OCI-LY1 (cell line): ENCODE measurements at regions not wholly inside any gene's neighbourhood (a gene's known extent, or its start where the extent isn't known, plus 50 kb on each side); places are given as distances from the start of the nearest gene placed in this dataset.

ENCODE experiments used
- H2AFZ ChIP-seq: fragments of 200-600 bp; sonication (generic), shearing (Covaris generic); 2 replicates; pipeline ENCODE4 v1.6.0; 2014; ENCODE audit warnings: antibody characterized with exemption, mild to moderate bottlenecking, low read length
- H3F3A ChIP-seq: fragments of 200-600 bp; sonication (generic), shearing (Covaris generic); 2 replicates; pipeline ENCODE4 v1.6.0; 2014; ENCODE audit warnings: mild to moderate bottlenecking, antibody characterized with exemption, low read length, moderate library complexity; ENCODE audit not compliant: insufficient read depth
- H3K27ac ChIP-seq: fragments of 200-600 bp; sonication (generic); 2 replicates; pipeline ENCODE4 v1.5.1; 2014; ENCODE audit warnings: low read length, mixed run types, mild to moderate bottlenecking, low read depth; ENCODE audit not compliant: poor library complexity, severe bottlenecking
- H3K27me3 ChIP-seq: fragments of 200-600 bp; sonication (generic); 2 replicates; pipeline ENCODE4 v1.6.0; 2014; ENCODE audit warnings: antibody characterized with exemption, mild to moderate bottlenecking, low read length, moderate library complexity; ENCODE audit not compliant: insufficient read depth
- H3K36me3 ChIP-seq: fragments of 200-600 bp; sonication (generic); 2 replicates; pipeline ENCODE4 v1.6.1; 2014; ENCODE audit warnings: mild to moderate bottlenecking, antibody characterized with exemption, low read length, moderate library complexity, mixed read lengths; ENCODE audit not compliant: insufficient read depth
- H3K4me1 ChIP-seq: fragments of 200-600 bp; sonication (generic); 2 replicates; pipeline ENCODE4 v1.5.1; 2014; ENCODE audit warnings: mild to moderate bottlenecking, low read length, moderate library complexity; ENCODE audit not compliant: insufficient read depth, severe bottlenecking
- H3K4me2 ChIP-seq: fragments of 200-600 bp; sonication (generic), shearing (Covaris generic); 2 replicates; pipeline ENCODE4 v1.6.1; 2014; ENCODE audit warnings: low read length
- H3K4me3 ChIP-seq: fragments of 200-600 bp; sonication (generic); 2 replicates; pipeline ENCODE4 v1.5.1; 2014; ENCODE audit warnings: low read length, low read depth, mild to moderate bottlenecking, mixed read lengths; ENCODE audit not compliant: poor library complexity, severe bottlenecking
- H3K79me2 ChIP-seq: fragments of 200-600 bp; shearing (Covaris generic); 2 replicates; pipeline ENCODE4 v1.6.1; 2016; ENCODE audit warnings: mixed run types, low read length, mixed read lengths; ENCODE audit not compliant: insufficient read depth
- H3K9ac ChIP-seq: fragments of 200-600 bp; sonication (generic), shearing (Covaris generic); 2 replicates; pipeline ENCODE4 v1.6.1; 2014; ENCODE audit warnings: mild to moderate bottlenecking, low read length, mixed read lengths
- H3K9me2 ChIP-seq: fragments of 200-600 bp; sonication (generic), shearing (Covaris generic); 2 replicates; pipeline ENCODE4 v1.6.1; 2014; ENCODE audit warnings: low read depth, mild to moderate bottlenecking, low read length, mixed read lengths
- H3K9me3 ChIP-seq: fragments of 200-600 bp; shearing (Covaris generic); 2 replicates; pipeline ENCODE4 v1.6.1; 2014; ENCODE audit warnings: low read length, mixed read lengths
- H4K20me1 ChIP-seq: fragments of 200-600 bp; sonication (generic), shearing (Covaris generic); 2 replicates; pipeline ENCODE4 v1.6.0; 2016; ENCODE audit warnings: mild to moderate bottlenecking, low read length; ENCODE audit not compliant: insufficient read depth
- EZH2 ChIP-seq: fragments of 200-600 bp; sonication (generic), shearing (Covaris generic); IDR thresholded peaks from 2 replicates; pipeline ENCODE4 v1.8.0; 2017; ENCODE audit warnings: borderline replicate concordance, mixed run types, mild to moderate bottlenecking, antibody characterized with exemption, low read length, moderate library complexity, mixed read lengths
- TF ChIP-seq, protein P1 (sequence below): fragments of 200-600 bp; sonication (generic), shearing (Covaris generic); IDR thresholded peaks from 2 replicates; pipeline ENCODE4 v1.5.1; 2017; ENCODE audit warnings: mild to moderate bottlenecking, antibody characterized with exemption, low read length, moderate library complexity, mixed read lengths

DNA sequence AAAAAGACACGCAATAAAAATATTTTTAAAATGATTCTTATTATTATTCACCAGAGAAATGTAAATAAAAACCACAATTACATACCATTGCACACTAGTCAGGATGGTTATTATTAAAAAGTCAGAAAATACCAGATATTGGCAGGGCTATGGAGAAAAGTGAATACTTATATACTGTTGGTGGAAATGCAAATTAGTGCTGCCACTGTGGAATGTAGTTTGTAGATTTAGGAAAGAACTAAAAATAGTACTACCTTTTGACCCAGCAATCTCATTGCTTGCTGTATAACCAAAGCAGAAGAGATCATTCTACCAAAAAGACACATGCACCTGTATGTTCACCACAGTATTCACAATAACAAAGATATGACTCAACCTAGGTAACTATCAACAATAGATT lies 1237.3 kb upstream of the FAM98A start:
- H3F3A ChIP-seq: no peaks in the 10 kb centered on the region
- H3K27ac ChIP-seq: no peak overlapping the region
- no peak overlapping the region for H3K4me3 ChIP-seq
- no peaks in the 10 kb centered on the region for H3K36me3 ChIP-seq
- no peak overlapping the region for H3K4me2 ChIP-seq
- no peaks in the 10 kb centered on the region for H3K9me2 ChIP-seq
- no peaks in the 10 kb centered on the region for H4K20me1 ChIP-seq
- H3K4me1 ChIP-seq: no peaks in the 10 kb centered on the region
- H3K79me2 ChIP-seq: no peaks in the 10 kb centered on the region
- H3K9ac ChIP-seq: no peak overlapping the region
- no peak overlapping the region for H2AFZ ChIP-seq
- no peaks in the 10 kb centered on the region for H3K9me3 ChIP-seq
- no peaks in the 10 kb centered on the region for H3K27me3 ChIP-seq
- no peak for TF ChIP-seq EZH2
- TF ChIP-seq, protein P1, sequence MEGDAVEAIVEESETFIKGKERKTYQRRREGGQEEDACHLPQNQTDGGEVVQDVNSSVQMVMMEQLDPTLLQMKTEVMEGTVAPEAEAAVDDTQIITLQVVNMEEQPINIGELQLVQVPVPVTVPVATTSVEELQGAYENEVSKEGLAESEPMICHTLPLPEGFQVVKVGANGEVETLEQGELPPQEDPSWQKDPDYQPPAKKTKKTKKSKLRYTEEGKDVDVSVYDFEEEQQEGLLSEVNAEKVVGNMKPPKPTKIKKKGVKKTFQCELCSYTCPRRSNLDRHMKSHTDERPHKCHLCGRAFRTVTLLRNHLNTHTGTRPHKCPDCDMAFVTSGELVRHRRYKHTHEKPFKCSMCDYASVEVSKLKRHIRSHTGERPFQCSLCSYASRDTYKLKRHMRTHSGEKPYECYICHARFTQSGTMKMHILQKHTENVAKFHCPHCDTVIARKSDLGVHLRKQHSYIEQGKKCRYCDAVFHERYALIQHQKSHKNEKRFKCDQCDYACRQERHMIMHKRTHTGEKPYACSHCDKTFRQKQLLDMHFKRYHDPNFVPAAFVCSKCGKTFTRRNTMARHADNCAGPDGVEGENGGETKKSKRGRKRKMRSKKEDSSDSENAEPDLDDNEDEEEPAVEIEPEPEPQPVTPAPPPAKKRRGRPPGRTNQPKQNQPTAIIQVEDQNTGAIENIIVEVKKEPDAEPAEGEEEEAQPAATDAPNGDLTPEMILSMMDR: no peak

DNA sequence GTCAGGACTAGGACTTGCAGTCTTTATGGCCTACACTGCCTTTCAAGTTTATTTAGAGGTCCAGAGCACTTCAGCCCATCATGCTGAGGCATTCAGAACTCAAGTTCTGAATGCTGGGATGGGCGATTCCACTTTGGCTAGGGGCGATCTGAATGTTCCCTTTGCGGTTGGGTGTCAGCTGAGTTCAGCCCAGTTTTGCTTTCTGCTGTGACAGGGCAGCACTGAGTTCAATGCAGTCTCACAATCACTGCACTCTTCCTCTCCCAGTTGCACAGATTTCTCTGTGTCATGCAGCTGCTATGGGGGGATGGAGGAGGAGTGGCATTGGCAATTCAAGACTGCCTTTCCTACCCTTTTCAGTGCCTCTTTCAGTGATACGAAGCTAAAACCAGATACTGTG lies 1232.0 kb upstream of the FAM98A start:
- H2AFZ ChIP-seq: no peak overlapping the region
- H3K4me3 ChIP-seq: no peak overlapping the region
- no peaks in the 10 kb centered on the region for H3K9me3 ChIP-seq
- no peak for TF ChIP-seq EZH2
- TF ChIP-seq, protein P1: no peak
- H4K20me1 ChIP-seq: no peaks in the 10 kb centered on the region
- H3K9ac ChIP-seq: no peak overlapping the region
- H3K9me2 ChIP-seq: no peaks in the 10 kb centered on the region
- 0 out of 2 replicates have a peak, but pooled peaks cover 2% of the 10 kb centered on the region for H3F3A ChIP-seq
- H3K36me3 ChIP-seq: no peaks in the 10 kb centered on the region
- H3K27me3 ChIP-seq: no peaks in the 10 kb centered on the region
- H3K79me2 ChIP-seq: no peaks in the 10 kb centered on the region
- H3K4me2 ChIP-seq: no peak overlapping the region
- H3K27ac ChIP-seq: no peak overlapping the region
- H3K4me1 ChIP-seq: no peaks in the 10 kb centered on the region

DNA sequence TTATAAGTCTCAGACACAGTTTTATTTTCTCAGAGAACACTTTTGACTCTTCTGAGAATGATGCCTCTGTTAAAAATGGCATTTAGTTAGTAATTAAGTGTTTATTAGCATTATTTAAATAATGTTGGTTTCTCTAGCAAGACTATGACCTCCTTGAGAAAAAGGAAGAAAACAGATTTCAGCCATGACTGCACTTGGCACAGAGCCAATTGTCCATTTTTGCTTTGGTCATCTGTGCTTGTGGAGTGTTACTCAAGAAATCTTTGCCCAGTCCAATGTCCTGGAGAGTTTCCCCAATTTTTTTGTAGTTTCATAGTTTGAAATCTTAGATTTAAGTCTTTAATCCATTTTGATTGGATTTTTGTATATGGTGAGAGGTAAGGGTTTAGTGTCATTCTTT lies 1229.4 kb upstream of the FAM98A start:
- no peaks in the 10 kb centered on the region for H3K27me3 ChIP-seq
- H3K9me3 ChIP-seq: no peaks in the 10 kb centered on the region
- H3K4me2 ChIP-seq: no peak overlapping the region
- no peak overlapping the region for H2AFZ ChIP-seq
- no peak overlapping the region for H3K9ac ChIP-seq
- no peaks in the 10 kb centered on the region for H3K9me2 ChIP-seq
- no peaks in the 10 kb centered on the region for H3K4me1 ChIP-seq
- TF ChIP-seq, protein P1: no peak
- no peaks in the 10 kb centered on the region for H4K20me1 ChIP-seq
- H3F3A ChIP-seq: 0 out of 2 replicates have a peak, but pooled peaks cover 2% of the 10 kb centered on the region
- H3K27ac ChIP-seq: no peak overlapping the region
- H3K4me3 ChIP-seq: no peak overlapping the region
- no peaks in the 10 kb centered on the region for H3K79me2 ChIP-seq
- H3K36me3 ChIP-seq: no peaks in the 10 kb centered on the region
